ENCODE measurements at regions not wholly inside any gene's neighbourhood (a gene's known extent, or its start where the extent isn't known, plus 50 kb on each side); places are given as distances from the start of the nearest gene placed in this dataset.

GRCh38 chr12:123077298-123078119 is 73.4 kb downstream of the PITPNM2 start:
- Histone ChIP-seq H3K27ac (ENCODE audit: low read length in 2 of 2) (no peak overlapping the region), H3K9ac (ENCODE audit: low read length) (no peak overlapping the region), H3K27me3 (replicated peaks in 1 of 4; ENCODE audit: control extremely low read depth in 1 of 4, control insufficient read depth in 3 of 4, insufficient read depth in 4 of 4, low read length in 3 of 4) (peaks cover 0 to 3% (median 0%) of the 10 kb centered on the region in 4 experiments), H2AFZ (ENCODE audit: insufficient read depth, low read depth, low read length, poor library complexity, severe bottlenecking) (no peak overlapping the region), H4K20me1 (ENCODE audit: control insufficient read depth, insufficient read depth, low read length, poor library complexity, severe bottlenecking) (no peaks in the 10 kb centered on the region), H3K9me3 (ENCODE audit: control extremely low read depth in 1 of 3, control insufficient read depth in 2 of 3, insufficient read depth in 1 of 3, low read length in 2 of 3) (no peaks in the 10 kb centered on the region), H3K4me2 (replicated peaks; ENCODE audit: low read depth, low read length, poor library complexity, severe bottlenecking) (no peak overlapping the region), H3K79me2 (ENCODE audit: control insufficient read depth, insufficient read depth, low read length) (peaks cover 45% of the 10 kb centered on the region), H3K4me1 (ENCODE audit: control insufficient read depth in 2 of 2, insufficient read depth in 2 of 2, low read length in 2 of 2) (peaks cover 20 to 48% of the 10 kb centered on the region in 2 donors), H3K36me3 (replicated peaks in 1 of 2; ENCODE audit: control extremely low read depth in 1 of 2, control insufficient read depth in 1 of 2, extremely low read depth in 1 of 2, insufficient read depth in 2 of 2, low read length in 1 of 2) (no peaks in the 10 kb centered on the region), H3K4me3 (ENCODE audit: control extremely low read depth in 1 of 5, extremely low read depth in 1 of 5, insufficient read depth in 1 of 5, low read depth in 2 of 5, low read length in 4 of 5) (no peak overlapping the region)
- TF ChIP-seq EZH2 (IDR thresholded peaks at IDR 0.05; ENCODE audit: borderline replicate concordance, insufficient read depth, low read depth, low read length, poor library complexity, severe bottlenecking), result no peak
- no peak for TF ChIP-seq CTCF (IDR thresholded peaks at IDR 0.05)
- H3K9me3 Mint-ChIP-seq (ENCODE audit: insufficient read depth), result no peaks in the 10 kb centered on the region
- H3K27ac Mint-ChIP-seq, result no peak overlapping the region
- ChIA-PET CTCF (no interaction called here), POLR2A (interaction anchor here (0.6 kb wide), 2 partner anchors 220 to 252 kb away, joined by 3 to 4 read pairs; no protein-coding TSS in a partner anchor)
- ATAC-seq (ENCODE audit: low read depth) (no peak), DNase-seq (no peak)
- H3K27me3 Mint-ChIP-seq, result no peaks in the 10 kb centered on the region
- WGBS (ENCODE audit: insufficient coverage), result 99% methylated on average over 14 of the region's 22 CpGs
- intact Hi-C loops (cut with micrococcal nuclease), result no loop called here
- peaks cover 39% of the 10 kb centered on the region for H3K4me1 Mint-ChIP-seq
- no peak overlapping the region for H3K4me3 Mint-ChIP-seq

All from B cell (primary cell).